ENCODE measurements at regions not wholly inside any gene's neighbourhood (a gene's known extent, or its start where the extent isn't known, plus 50 kb on each side); places are given as distances from the start of the nearest gene placed in this dataset.

DNA sequence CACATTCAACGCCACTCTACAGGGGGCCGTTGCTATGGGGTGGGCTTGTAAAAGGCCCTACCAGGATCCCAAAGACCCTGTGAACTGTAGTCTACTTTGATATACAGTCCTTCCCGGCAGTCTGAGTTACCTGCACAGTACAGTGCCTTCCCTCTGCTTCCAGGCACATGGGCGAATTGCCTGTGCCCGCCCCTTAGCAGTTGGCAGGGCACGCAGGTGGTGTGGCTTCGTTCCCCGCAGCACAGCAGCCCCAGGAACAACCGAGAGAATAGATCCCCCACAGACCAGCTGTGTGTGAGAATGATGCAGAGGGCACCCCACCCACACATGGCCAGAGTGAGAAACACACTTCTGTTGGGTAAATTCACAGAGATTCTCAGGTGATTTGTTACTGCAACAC lies 60.6 kb downstream of the MRPL57 start:
- TF ChIP-seq POLR2A (IDR thresholded peaks at IDR 0.05) (no peak), POLR2AphosphoS5 (IDR thresholded peaks at IDR 0.05) (no peak)
